ENCODE measurements at regions not wholly inside any gene's neighbourhood (a gene's known extent, or its start where the extent isn't known, plus 50 kb on each side); places are given as distances from the start of the nearest gene placed in this dataset.

DNA sequence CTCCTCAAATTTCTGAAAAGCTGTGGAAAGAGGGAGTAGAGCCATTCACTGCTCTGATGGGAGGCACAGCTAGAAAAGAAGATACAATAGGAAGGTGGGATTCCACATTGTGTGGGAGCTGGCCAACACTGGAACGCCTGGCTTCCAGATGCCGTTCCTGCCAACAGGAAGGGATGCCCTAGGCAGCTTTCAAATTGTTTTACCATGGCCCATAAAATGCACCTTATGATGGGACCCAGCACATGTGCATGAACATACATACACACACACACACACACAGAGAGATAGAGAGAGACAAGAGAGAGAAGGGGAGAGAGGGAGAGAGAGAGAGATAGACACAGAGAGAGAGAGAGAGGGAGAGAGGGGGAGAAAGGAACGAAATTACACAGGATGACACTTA is 86.1 kb upstream of the BZW1 start:
- DNase-seq: no peak

GRCh38 chr2:200728630-200729029 is 83.1 kb upstream of the BZW1 start:
- DNase-seq: no peak

GRCh38 chr2:200730302-200730701 is 81.4 kb upstream of the BZW1 start:
- DNase-seq: no peak

DNA sequence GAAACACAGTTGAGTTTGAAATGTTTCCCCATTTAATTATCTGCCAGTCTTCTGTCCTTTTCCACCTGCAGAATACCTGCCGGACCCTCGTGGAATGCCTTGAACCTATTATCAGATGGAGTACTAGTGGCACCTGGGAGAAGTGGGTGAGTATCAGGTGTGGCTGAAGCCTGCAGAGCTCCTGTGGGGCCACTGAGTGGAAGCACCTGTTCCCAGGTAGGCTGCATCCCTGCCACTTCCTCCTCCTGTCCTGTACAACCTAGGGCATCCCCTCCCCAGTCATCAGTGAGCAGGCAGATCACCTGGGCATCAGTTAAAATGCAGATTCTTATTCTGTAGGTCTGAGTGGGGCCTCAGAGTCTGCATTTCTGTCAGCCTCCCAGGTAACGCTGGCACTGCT is 80.8 kb upstream of the BZW1 start:
- no peak for DNase-seq

- no peak for DNase-seq
Measured at GRCh38 chr2:200732866-200733265, 78.8 kb upstream of the BZW1 start.

DNA sequence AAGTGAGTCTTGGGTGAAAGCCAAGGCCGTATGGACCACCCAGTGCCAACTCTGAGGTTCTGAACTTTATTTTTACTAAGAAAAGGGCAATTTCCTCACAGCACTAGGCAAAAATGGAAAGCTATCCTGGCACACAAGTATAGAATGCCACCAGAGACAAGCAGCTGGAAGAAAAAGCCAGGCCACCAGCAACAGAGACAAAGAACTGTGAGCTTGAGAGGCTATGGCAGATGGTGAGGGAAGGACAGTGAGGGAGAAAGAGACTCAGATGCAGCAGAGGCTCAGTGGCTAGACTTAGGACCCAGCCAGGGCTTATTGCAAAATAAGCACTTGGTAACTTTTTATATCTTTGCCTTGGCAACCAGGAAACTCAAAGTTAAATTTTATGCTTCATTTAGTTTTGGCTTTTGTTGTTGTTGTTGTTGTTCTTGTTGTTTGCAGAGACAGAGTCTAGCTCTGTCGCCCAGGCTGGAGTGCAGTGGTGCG is 78.0 kb upstream of the BZW1 start:
- no peak for DNase-seq

GRCh38 chr2:200735061-200735460 is 76.6 kb upstream of the BZW1 start:
- peak; percentile 65 for DNase-seq

GRCh38 chr2:200736646-200737274 is 75.0 kb upstream of the BZW1 start:
- DNase-seq: no peak

- no peak for DNase-seq
Measured at GRCh38 chr2:200737585-200737984, 74.1 kb upstream of the BZW1 start.

- no peak for DNase-seq
Measured at GRCh38 chr2:200738590-200738989, 73.1 kb upstream of the BZW1 start.

GRCh38 chr2:200740907-200741306 is 70.8 kb upstream of the BZW1 start:
- DNase-seq: no peak

DNA sequence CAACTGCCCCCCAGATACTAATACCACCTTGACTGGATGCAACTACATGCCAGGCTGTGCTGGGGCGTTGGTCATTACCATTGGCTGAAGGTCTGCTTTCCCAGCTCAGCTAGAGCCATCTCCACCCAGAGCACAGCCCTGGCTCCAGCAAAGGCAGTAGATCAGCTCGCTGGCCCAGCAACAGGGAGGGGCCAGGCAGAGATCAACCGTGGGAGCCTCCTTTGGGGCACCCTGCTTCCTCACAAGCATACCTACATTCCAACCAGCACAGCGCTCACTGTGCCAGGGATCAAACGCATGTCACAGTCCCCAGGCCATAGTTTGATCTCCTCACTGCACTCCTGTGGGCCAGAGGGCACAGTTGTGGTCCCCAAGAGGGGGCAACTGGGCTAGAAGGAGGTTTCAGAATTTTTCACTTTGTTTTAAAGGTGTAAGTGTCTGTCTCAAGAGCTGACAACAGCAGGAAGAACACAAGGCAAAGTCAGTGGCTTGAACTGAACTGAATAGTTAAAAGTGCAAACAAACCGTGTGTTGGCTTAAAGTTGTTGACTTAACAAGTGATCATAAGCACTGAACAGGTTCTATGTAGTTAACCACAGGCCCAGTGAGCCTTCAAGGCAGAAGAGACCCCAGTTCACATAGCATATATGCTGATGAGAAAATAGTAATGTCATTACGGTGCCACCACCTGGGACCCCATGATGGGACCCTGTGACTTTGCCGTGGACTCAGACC is 70.1 kb upstream of the BZW1 start:
- DNase-seq: no peak

- DNase-seq: no peak
Measured at GRCh38 chr2:200742426-200742825, 69.3 kb upstream of the BZW1 start.

- DNase-seq: no peak
Measured at GRCh38 chr2:200743042-200743676, 68.6 kb upstream of the BZW1 start.

DNA sequence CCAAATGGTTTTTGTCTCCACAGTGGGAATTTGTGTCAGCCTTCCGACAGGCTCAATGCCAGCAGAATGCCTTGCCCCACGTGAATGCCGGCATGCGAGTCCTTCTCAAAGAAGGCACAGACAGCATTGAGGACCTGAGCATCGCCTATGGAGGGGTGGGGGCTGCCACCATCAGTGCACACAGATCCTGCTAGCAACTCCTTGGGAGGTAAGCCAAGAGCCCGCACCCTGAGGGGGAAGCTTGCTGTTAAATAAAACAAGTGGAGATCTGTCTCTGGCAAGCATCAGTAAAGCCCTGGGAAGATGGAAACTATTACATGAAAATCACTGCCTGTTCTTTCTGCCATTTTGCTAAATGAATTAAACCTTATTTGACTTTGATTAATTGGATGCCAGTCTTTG is 67.5 kb upstream of the BZW1 start:
- DNase-seq: no peak

DNA sequence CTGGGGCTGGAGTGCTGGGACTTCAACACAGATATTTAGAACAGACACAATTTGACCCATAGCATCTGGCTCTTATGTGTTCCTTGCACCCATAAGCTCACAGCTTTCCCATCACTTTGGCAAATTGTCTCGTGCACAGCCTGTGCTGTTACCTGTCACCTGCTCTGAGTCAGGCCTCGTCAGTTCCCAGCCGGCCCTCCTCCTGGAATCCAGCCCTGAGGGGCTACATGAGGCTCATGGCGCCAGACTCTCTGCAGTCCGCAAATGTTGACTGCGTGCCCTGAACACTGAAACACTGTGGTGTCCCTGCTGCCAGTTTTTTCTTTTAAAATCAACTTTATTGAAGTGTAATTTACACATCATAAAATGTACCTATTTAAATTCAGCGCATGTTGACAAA is 65.4 kb upstream of the BZW1 start:
- DNase-seq: no peak

DNA sequence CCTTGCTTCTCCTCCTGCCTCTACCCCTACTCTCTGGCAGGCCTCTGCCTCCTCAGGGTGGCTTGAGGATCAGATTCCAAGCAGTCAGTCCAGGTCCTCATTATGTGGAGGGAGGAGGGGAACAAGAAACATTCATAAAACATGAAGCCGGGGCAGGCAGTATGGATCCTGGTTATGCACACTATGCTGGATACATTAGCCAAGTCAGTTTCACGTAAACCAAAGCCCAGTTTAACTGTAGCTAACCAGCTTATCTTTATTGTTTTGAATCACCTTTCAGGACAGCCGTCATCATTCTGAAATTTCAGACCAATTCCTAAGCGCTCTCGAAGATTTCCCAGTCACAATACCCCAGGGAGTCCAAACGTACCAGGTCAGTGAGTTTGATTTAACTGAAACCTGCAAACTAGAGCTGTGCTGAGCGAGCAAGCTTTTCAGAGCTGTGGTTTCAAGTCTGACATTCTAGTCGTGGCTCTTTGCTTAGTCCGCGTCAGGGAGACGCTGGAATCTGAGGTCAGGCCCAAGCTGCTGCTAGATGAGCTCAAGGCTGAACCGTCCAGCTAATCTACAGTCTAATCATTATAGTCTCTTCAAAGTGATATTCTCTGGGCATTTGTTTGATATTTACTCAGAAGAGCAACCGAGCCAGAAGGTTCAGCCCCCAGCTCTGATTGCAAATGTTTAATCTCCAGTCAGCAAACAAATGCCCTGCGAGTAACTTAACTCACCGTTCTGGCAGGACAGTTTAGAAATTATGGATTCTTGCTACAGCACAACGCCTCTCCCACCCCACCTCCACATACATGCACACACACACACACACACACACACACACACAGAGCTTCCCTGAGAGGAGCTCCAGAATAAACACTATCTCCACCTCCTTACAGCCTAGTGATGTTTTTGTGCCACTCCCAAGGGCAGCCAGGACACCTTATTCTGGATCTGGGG is 63.8 kb upstream of the BZW1 start:
- DNase-seq: peak; percentile 89

- no peak for DNase-seq
Measured at GRCh38 chr2:200748779-200749178, 62.9 kb upstream of the BZW1 start.

- DNase-seq: no peak
Measured at GRCh38 chr2:200749631-200750322, 61.9 kb upstream of the BZW1 start.

- DNase-seq: no peak
Measured at GRCh38 chr2:200750323-200750910, 61.3 kb upstream of the BZW1 start.

DNA sequence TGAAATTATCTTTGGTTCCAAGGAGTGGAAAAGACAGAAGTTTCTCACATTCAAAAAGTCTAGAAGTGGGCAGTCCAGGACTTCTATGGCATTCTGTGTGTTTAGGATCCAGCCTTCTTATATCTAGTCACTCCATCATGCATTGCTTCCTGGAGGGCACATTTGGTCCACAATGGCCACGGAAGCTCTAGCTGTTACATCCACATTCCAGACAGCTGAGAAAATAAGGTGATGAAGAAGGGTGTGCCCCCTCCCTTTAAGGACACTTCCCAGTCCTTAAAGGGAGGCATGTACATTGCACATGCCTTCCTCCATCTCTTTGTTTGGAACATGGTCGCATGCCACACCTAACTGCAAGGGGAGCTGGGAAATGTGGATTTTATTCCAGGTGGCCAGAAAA is 59.9 kb upstream of the BZW1 start:
- no peak for DNase-seq

DNA sequence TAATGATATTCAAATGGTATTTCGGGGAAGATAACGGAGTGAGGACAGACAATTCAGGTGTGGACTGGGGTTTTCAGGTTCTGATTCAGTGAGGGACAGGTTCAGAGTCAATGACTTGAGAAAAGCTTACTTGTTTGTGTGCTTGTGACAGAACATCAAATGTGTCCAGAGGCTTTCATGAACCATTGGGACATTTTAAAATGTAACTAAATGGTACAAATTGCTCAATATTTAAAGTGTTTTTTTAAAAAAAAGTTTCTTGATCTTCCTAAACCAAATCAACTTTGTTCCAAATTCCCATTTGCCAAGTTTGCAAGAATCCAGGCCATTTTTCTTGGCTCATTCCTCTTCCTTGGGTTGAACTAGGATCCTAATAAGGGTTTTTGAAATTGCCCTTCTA is 59.4 kb upstream of the BZW1 start:
- DNase-seq: no peak

Measured in fibroblast of skin of back (primary cell).